WERI-Rb-1 (cell line): ENCODE measurements at regions not wholly inside any gene's neighbourhood (a gene's known extent, or its start where the extent isn't known, plus 50 kb on each side); places are given as distances from the start of the nearest gene placed in this dataset.

Source experiments
- DNase-seq: peaks from one replicate; pipeline ENCODE4 v3.0.0-alpha.2; 2020
- H3K27ac ChIP-seq: fragments of 250-450 bp; sonication (Bioruptor Pico); 2 replicates; pipeline ENCODE4 v1.5.1; 2020; ENCODE audit warnings: mild to moderate bottlenecking, moderate library complexity
- H3K27me3 ChIP-seq: fragments of 250-450 bp; sonication (Bioruptor Pico); 2 replicates; pipeline ENCODE4 v1.5.1; 2021; ENCODE audit warnings: mild to moderate bottlenecking, low read depth, moderate library complexity; ENCODE audit not compliant: insufficient read depth, severe bottlenecking
- H3K36me3 ChIP-seq: fragments of 250-450 bp; sonication (Bioruptor Pico); 2 replicates; pipeline ENCODE4 v1.5.1; 2020; ENCODE audit warnings: mild to moderate bottlenecking, moderate library complexity
- H3K4me3 ChIP-seq: 2 replicates; pipeline ENCODE4 v1.5.1; 2011; ENCODE audit warnings: low read depth, mild to moderate bottlenecking, control low read depth, low read length
- H3K9me3 ChIP-seq: fragments of 250-450 bp; sonication (Bioruptor Pico); 2 replicates; pipeline ENCODE4 v1.5.1; 2021; ENCODE audit warnings: mild to moderate bottlenecking, moderate library complexity; ENCODE audit not compliant: severe bottlenecking
- CTCF ChIP-seq: IDR thresholded peaks from 2 replicates; pipeline ENCODE4 v1.5.1; 2011; ENCODE audit warnings: low read depth, mild to moderate bottlenecking, control low read depth, inconsistent platforms, low read length

- H3K27me3 ChIP-seq, result no peaks in the 10 kb centered on the region
- no peak overlapping the region for H3K4me3 ChIP-seq
- no peaks in the 10 kb centered on the region for H3K36me3 ChIP-seq
- no peak for TF ChIP-seq CTCF
- no peaks in the 10 kb centered on the region for H3K9me3 ChIP-seq
- no peak for DNase-seq
- H3K27ac ChIP-seq, result no peak overlapping the region
Measured at GRCh38 chr4:32032136-32032672, 1312.0 kb downstream of the PCDH7 start.

- Histone ChIP-seq H3K27ac (no peak overlapping the region), H3K27me3 (no peaks in the 10 kb centered on the region), H3K4me3 (no peak overlapping the region), H3K36me3 (no peaks in the 10 kb centered on the region), H3K9me3 (no peaks in the 10 kb centered on the region)
- no peak for TF ChIP-seq CTCF
- DNase-seq, result no peak
Measured at GRCh38 chr4:32037399-32037798, 1317.2 kb downstream of the PCDH7 start.

- no peaks in the 10 kb centered on the region for H3K36me3 ChIP-seq
- H3K9me3 ChIP-seq, result peaks cover 2% of the 10 kb centered on the region
- no peak overlapping the region for H3K27ac ChIP-seq
- H3K4me3 ChIP-seq, result no peak overlapping the region
- no peaks in the 10 kb centered on the region for H3K27me3 ChIP-seq
- peak; percentile 20; the same call in 1 of the 2 replicates for TF ChIP-seq CTCF
- no peak for DNase-seq
Measured at GRCh38 chr4:32042486-32043247, 1322.5 kb downstream of the PCDH7 start.

- Histone ChIP-seq H3K9me3 (peaks cover 2% of the 10 kb centered on the region), H3K36me3 (no peaks in the 10 kb centered on the region), H3K27me3 (no peaks in the 10 kb centered on the region), H3K4me3 (no peak overlapping the region), H3K27ac (no peak overlapping the region)
- no peak for DNase-seq
- TF ChIP-seq CTCF, result no peak
Measured at GRCh38 chr4:32043248-32043633, 1323.1 kb downstream of the PCDH7 start.

GRCh38 chr4:32061916-32062315 is 1341.7 kb downstream of the PCDH7 start:
- no peak for TF ChIP-seq CTCF
- no peak overlapping the region for H3K27ac ChIP-seq
- DNase-seq, result no peak
- H3K36me3 ChIP-seq, result no peaks in the 10 kb centered on the region
- H3K9me3 ChIP-seq, result no peaks in the 10 kb centered on the region
- H3K27me3 ChIP-seq, result no peaks in the 10 kb centered on the region
- H3K4me3 ChIP-seq, result no peak overlapping the region
